Fibroblast of upper back skin (primary cell): ENCODE measurements at regions not wholly inside any gene's neighbourhood (a gene's known extent, or its start where the extent isn't known, plus 50 kb on each side); places are given as distances from the start of the nearest gene placed in this dataset.

Source experiments
- DNase-seq: peaks from one replicate; pipeline ENCODE4 v3.0.0-alpha.2; 2013

GRCh38 chr4:14059006-14059405 is 431.5 kb upstream of the BOD1L1 start:
- DNase-seq = peak; percentile 57

- DNase-seq = no peak
These were observed 437.5 kb upstream of the BOD1L1 start for GRCh38 chr4:14064984-14065383.

- no peak for DNase-seq
These were observed 437.9 kb upstream of the BOD1L1 start for GRCh38 chr4:14065406-14065805.

GRCh38 chr4:14066979-14067378 is 439.5 kb upstream of the BOD1L1 start:
- DNase-seq = no peak

- no peak for DNase-seq
These were observed 442.4 kb upstream of the BOD1L1 start for GRCh38 chr4:14069886-14070285.

- DNase-seq = no peak
These were observed 442.9 kb upstream of the BOD1L1 start for GRCh38 chr4:14070289-14070880.

- DNase-seq = no peak
These were observed 445.0 kb upstream of the BOD1L1 start for GRCh38 chr4:14072506-14072905.

GRCh38 chr4:14076776-14077175 is 449.3 kb upstream of the BOD1L1 start:
- DNase-seq = no peak

GRCh38 chr4:14078326-14078725 is 450.8 kb upstream of the BOD1L1 start:
- DNase-seq = peak; percentile 47

- no peak for DNase-seq
These were observed 452.1 kb upstream of the BOD1L1 start for GRCh38 chr4:14079601-14080000.

- DNase-seq = no peak
These were observed 455.6 kb upstream of the BOD1L1 start for GRCh38 chr4:14083150-14083549.

- DNase-seq = no peak
These were observed 457.1 kb upstream of the BOD1L1 start for GRCh38 chr4:14084598-14084997.

- DNase-seq = no peak
These were observed 459.9 kb upstream of the BOD1L1 start for GRCh38 chr4:14087459-14087858.

GRCh38 chr4:14087921-14088320 is 460.4 kb upstream of the BOD1L1 start:
- no peak for DNase-seq

GRCh38 chr4:14091531-14091930 is 464.0 kb upstream of the BOD1L1 start:
- no peak for DNase-seq

- no peak for DNase-seq
These were observed 464.4 kb upstream of the BOD1L1 start for GRCh38 chr4:14091966-14092365.

GRCh38 chr4:14092741-14093140 is 465.2 kb upstream of the BOD1L1 start:
- DNase-seq = no peak

GRCh38 chr4:14095831-14096230 is 468.3 kb upstream of the BOD1L1 start:
- DNase-seq = peak; percentile 42

GRCh38 chr4:14096396-14096965 is 469.0 kb upstream of the BOD1L1 start:
- DNase-seq = peak; percentile 90

GRCh38 chr4:14100349-14100748 is 472.8 kb upstream of the BOD1L1 start:
- DNase-seq = no peak

GRCh38 chr4:14110407-14110806 is 482.9 kb upstream of the BOD1L1 start:
- DNase-seq = peak; percentile 54

GRCh38 chr4:14111730-14112181 is 484.2 kb upstream of the BOD1L1 start:
- peak; percentile 27 for DNase-seq

- no peak for DNase-seq
These were observed 487.6 kb upstream of the BOD1L1 start for GRCh38 chr4:14115106-14115505.

GRCh38 chr4:14117575-14118238 is 490.2 kb upstream of the BOD1L1 start:
- no peak for DNase-seq

GRCh38 chr4:14124816-14125215 is 497.3 kb upstream of the BOD1L1 start:
- DNase-seq = no peak
